T-helper 17 cell (primary cell): ENCODE measurements at regions not wholly inside any gene's neighbourhood (a gene's known extent, or its start where the extent isn't known, plus 50 kb on each side); places are given as distances from the start of the nearest gene placed in this dataset.

Experiments used
- ATAC-seq: fragments of 150-1000 bp; cut with Tn5 transposase; 2 replicates; pipeline ENCODE4 v1.10.0; 2021; ENCODE audit warnings: mild to moderate bottlenecking, moderate library complexity
- DNase-seq, 3 donors: peaks; one replicate each; pipeline versions ENCODE4 v3.0.0 to v3.0.0-alpha.2; 2020 to 2021
- H3K9me3 ChIP-seq: one replicate; pipeline ENCODE4 v1.7.0; 2013; ENCODE audit warnings: low read length, mild to moderate bottlenecking; ENCODE audit not compliant: control insufficient read depth, poor library complexity, severe bottlenecking
- H3K27ac Mint-ChIP-seq: one replicate; pipeline ENCODE4 v1.8.0; 2022; ENCODE audit warnings: mild to moderate bottlenecking, moderate library complexity, mixed read lengths
- H3K27me3 Mint-ChIP-seq: one replicate; pipeline ENCODE4 v1.8.0; 2022; ENCODE audit warnings: mixed read lengths
- H3K36me3 Mint-ChIP-seq: one replicate; pipeline ENCODE4 v1.8.0; 2022; ENCODE audit warnings: low read depth, mixed read lengths
- H3K4me1 Mint-ChIP-seq: one replicate; pipeline ENCODE4 v1.8.0; 2022; ENCODE audit warnings: mild to moderate bottlenecking, mixed read lengths
- H3K4me3 Mint-ChIP-seq: one replicate; pipeline ENCODE4 v1.8.0; 2022; ENCODE audit warnings: mild to moderate bottlenecking, moderate library complexity, mixed read lengths

- no peaks in the 10 kb centered on the region for H3K9me3 ChIP-seq
- Mint-ChIP-seq H3K36me3 (no peaks in the 10 kb centered on the region), H3K4me3 (no peak overlapping the region), H3K4me1 (no peaks in the 10 kb centered on the region), H3K27me3 (no peaks in the 10 kb centered on the region), H3K27ac (no peak overlapping the region)
- DNase-seq (no peak), ATAC-seq (no peak)
Measured at GRCh38 chrX:42443267-42443666, 334.7 kb downstream of the PPP1R2C start.

GRCh38 chrX:42442745-42443144, 335.2 kb downstream of the PPP1R2C start:
- Mint-ChIP-seq H3K4me3 (no peak overlapping the region), H3K27ac (no peak overlapping the region), H3K27me3 (no peaks in the 10 kb centered on the region), H3K4me1 (no peaks in the 10 kb centered on the region), H3K36me3 (peaks cover 2% of the 10 kb centered on the region)
- no peaks in the 10 kb centered on the region for H3K9me3 ChIP-seq
- DNase-seq (no peak), ATAC-seq (no peak)

- H3K27ac Mint-ChIP-seq: no peak overlapping the region
- no peaks in the 10 kb centered on the region for H3K9me3 ChIP-seq
- peaks cover 6% of the 10 kb centered on the region for H3K36me3 Mint-ChIP-seq
- no peak for DNase-seq
- H3K4me3 Mint-ChIP-seq: no peak overlapping the region
- no peaks in the 10 kb centered on the region for H3K27me3 Mint-ChIP-seq
- no peak for ATAC-seq
- H3K4me1 Mint-ChIP-seq: peaks cover 7% of the 10 kb centered on the region
Measured at GRCh38 chrX:42437211-42437610, 340.8 kb downstream of the PPP1R2C start.

GRCh38 chrX:42434458-42435166, 343.4 kb downstream of the PPP1R2C start:
- Mint-ChIP-seq H3K27ac (no peak overlapping the region), H3K27me3 (no peaks in the 10 kb centered on the region), H3K4me3 (no peak overlapping the region), H3K4me1 (peaks cover 7% of the 10 kb centered on the region), H3K36me3 (peaks cover 6% of the 10 kb centered on the region)
- H3K9me3 ChIP-seq: no peaks in the 10 kb centered on the region
- ATAC-seq (no peak), DNase-seq (no peak)

GRCh38 chrX:42432552-42432951, 345.4 kb downstream of the PPP1R2C start:
- no peak overlapping the region for H3K4me3 Mint-ChIP-seq
- peaks cover 5% of the 10 kb centered on the region for H3K4me1 Mint-ChIP-seq
- H3K27me3 Mint-ChIP-seq: no peaks in the 10 kb centered on the region
- ATAC-seq (no peak), DNase-seq (no peak)
- H3K9me3 ChIP-seq: no peaks in the 10 kb centered on the region
- H3K27ac Mint-ChIP-seq: no peak overlapping the region
- peaks cover 3% of the 10 kb centered on the region for H3K36me3 Mint-ChIP-seq

- Mint-ChIP-seq H3K27ac (no peak overlapping the region), H3K4me3 (no peak overlapping the region), H3K36me3 (no peaks in the 10 kb centered on the region), H3K27me3 (no peaks in the 10 kb centered on the region), H3K4me1 (no peaks in the 10 kb centered on the region)
- ATAC-seq: no peak
- H3K9me3 ChIP-seq: no peaks in the 10 kb centered on the region
- no peak for DNase-seq
Measured at GRCh38 chrX:42422961-42423360, 355.0 kb downstream of the PPP1R2C start.

- Mint-ChIP-seq H3K36me3 (no peaks in the 10 kb centered on the region), H3K4me3 (no peak overlapping the region)
Measured at GRCh38 chrX:42420426-42420825, 357.5 kb downstream of the PPP1R2C start.

GRCh38 chrX:42415636-42416035, 362.3 kb downstream of the PPP1R2C start:
- H3K9me3 ChIP-seq: no peaks in the 10 kb centered on the region
- Mint-ChIP-seq H3K4me3 (no peak overlapping the region), H3K4me1 (peaks cover 4% of the 10 kb centered on the region), H3K36me3 (no peaks in the 10 kb centered on the region), H3K27ac (no peak overlapping the region), H3K27me3 (no peaks in the 10 kb centered on the region)
- ATAC-seq: no peak
- no peak for DNase-seq

More at GRCh38 chrX:42420426-42420825, 357.5 kb downstream of the PPP1R2C start:
- ATAC-seq: no peak
- H3K27me3 Mint-ChIP-seq: no peaks in the 10 kb centered on the region
- no peaks in the 10 kb centered on the region for H3K9me3 ChIP-seq
- H3K4me1 Mint-ChIP-seq: no peaks in the 10 kb centered on the region
- no peak for DNase-seq
- H3K27ac Mint-ChIP-seq: no peak overlapping the region

- Mint-ChIP-seq H3K36me3 (no peaks in the 10 kb centered on the region), H3K4me3 (no peak overlapping the region), H3K27me3 (no peaks in the 10 kb centered on the region), H3K4me1 (peaks cover 4% of the 10 kb centered on the region), H3K27ac (no peak overlapping the region)
- no peak for DNase-seq
- no peaks in the 10 kb centered on the region for H3K9me3 ChIP-seq
- ATAC-seq: no peak
Measured at GRCh38 chrX:42414057-42414456, 363.9 kb downstream of the PPP1R2C start.

- no peaks in the 10 kb centered on the region for H3K9me3 ChIP-seq
- H3K36me3 Mint-ChIP-seq: no peaks in the 10 kb centered on the region
- ATAC-seq (no peak), DNase-seq (no peak)
- no peak overlapping the region for H3K4me3 Mint-ChIP-seq
- H3K4me1 Mint-ChIP-seq: peaks cover 12% of the 10 kb centered on the region
- H3K27me3 Mint-ChIP-seq: no peaks in the 10 kb centered on the region
- no peak overlapping the region for H3K27ac Mint-ChIP-seq
Measured at GRCh38 chrX:42399632-42400024, 378.3 kb downstream of the PPP1R2C start.

- ATAC-seq (no peak), DNase-seq (no peak)
- Mint-ChIP-seq H3K27ac (no peak overlapping the region), H3K4me1 (peaks cover 12% of the 10 kb centered on the region), H3K27me3 (no peaks in the 10 kb centered on the region), H3K4me3 (peak overlapping the region; percentile 25), H3K36me3 (no peaks in the 10 kb centered on the region)
- no peaks in the 10 kb centered on the region for H3K9me3 ChIP-seq
Measured at GRCh38 chrX:42398967-42399631, 378.9 kb downstream of the PPP1R2C start.

GRCh38 chrX:42396136-42396535, 381.8 kb downstream of the PPP1R2C start:
- Mint-ChIP-seq H3K36me3 (no peaks in the 10 kb centered on the region), H3K4me3 (no peak overlapping the region), H3K27me3 (no peaks in the 10 kb centered on the region), H3K4me1 (peaks cover 14% of the 10 kb centered on the region), H3K27ac (no peak overlapping the region)
- no peak for DNase-seq
- no peak for ATAC-seq
- H3K9me3 ChIP-seq: no peaks in the 10 kb centered on the region

GRCh38 chrX:42392846-42393245, 385.1 kb downstream of the PPP1R2C start:
- no peak overlapping the region for H3K4me3 Mint-ChIP-seq
- no peak overlapping the region for H3K27ac Mint-ChIP-seq
- DNase-seq (no peak), ATAC-seq (no peak)
- no peaks in the 10 kb centered on the region for H3K36me3 Mint-ChIP-seq
- H3K9me3 ChIP-seq: no peaks in the 10 kb centered on the region
- no peaks in the 10 kb centered on the region for H3K27me3 Mint-ChIP-seq
- peaks cover 3% of the 10 kb centered on the region for H3K4me1 Mint-ChIP-seq

GRCh38 chrX:42386681-42387080, 391.3 kb downstream of the PPP1R2C start:
- ATAC-seq: no peak
- H3K9me3 ChIP-seq: no peaks in the 10 kb centered on the region
- H3K27me3 Mint-ChIP-seq: no peaks in the 10 kb centered on the region
- DNase-seq: no peak
- peaks cover 2% of the 10 kb centered on the region for H3K4me1 Mint-ChIP-seq
- no peak overlapping the region for H3K27ac Mint-ChIP-seq
- no peaks in the 10 kb centered on the region for H3K36me3 Mint-ChIP-seq
- H3K4me3 Mint-ChIP-seq: no peak overlapping the region
